ENCODE measurements at regions not wholly inside any gene's neighbourhood (a gene's known extent, or its start where the extent isn't known, plus 50 kb on each side); places are given as distances from the start of the nearest gene placed in this dataset.

- TF ChIP-seq EP300 (IDR thresholded peaks at IDR 0.05) (no peak), POLR2AphosphoS5 (IDR thresholded peaks at IDR 0.05) (no peak), POLR2A (IDR thresholded peaks at IDR 0.05) (no peak)
- TF ChIP-seq, protein P1, sequence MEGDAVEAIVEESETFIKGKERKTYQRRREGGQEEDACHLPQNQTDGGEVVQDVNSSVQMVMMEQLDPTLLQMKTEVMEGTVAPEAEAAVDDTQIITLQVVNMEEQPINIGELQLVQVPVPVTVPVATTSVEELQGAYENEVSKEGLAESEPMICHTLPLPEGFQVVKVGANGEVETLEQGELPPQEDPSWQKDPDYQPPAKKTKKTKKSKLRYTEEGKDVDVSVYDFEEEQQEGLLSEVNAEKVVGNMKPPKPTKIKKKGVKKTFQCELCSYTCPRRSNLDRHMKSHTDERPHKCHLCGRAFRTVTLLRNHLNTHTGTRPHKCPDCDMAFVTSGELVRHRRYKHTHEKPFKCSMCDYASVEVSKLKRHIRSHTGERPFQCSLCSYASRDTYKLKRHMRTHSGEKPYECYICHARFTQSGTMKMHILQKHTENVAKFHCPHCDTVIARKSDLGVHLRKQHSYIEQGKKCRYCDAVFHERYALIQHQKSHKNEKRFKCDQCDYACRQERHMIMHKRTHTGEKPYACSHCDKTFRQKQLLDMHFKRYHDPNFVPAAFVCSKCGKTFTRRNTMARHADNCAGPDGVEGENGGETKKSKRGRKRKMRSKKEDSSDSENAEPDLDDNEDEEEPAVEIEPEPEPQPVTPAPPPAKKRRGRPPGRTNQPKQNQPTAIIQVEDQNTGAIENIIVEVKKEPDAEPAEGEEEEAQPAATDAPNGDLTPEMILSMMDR (IDR thresholded peaks at IDR 0.05) = no peak
- Histone ChIP-seq H3K27me3 (no peaks in the 10 kb centered on the region), H3K4me3 (no peak overlapping the region), H3K36me3 (no peaks in the 10 kb centered on the region), H3K27ac (no peak overlapping the region), H3K9me3 (no peaks in the 10 kb centered on the region), H3K4me1 (no peaks in the 10 kb centered on the region)
- WGBS, 5 donors = 62 to 85% (median 68%) methylated on average over 3 of the region's 3 CpGs
- intact Hi-C loops (cut with DNase I; ENCODE audit: low total_unique reads) = no loop called here
- no peak for DNase-seq
Observed at GRCh38 chr7:26434974-26435373, 143.3 kb downstream of the SNX10 start.

DNA sequence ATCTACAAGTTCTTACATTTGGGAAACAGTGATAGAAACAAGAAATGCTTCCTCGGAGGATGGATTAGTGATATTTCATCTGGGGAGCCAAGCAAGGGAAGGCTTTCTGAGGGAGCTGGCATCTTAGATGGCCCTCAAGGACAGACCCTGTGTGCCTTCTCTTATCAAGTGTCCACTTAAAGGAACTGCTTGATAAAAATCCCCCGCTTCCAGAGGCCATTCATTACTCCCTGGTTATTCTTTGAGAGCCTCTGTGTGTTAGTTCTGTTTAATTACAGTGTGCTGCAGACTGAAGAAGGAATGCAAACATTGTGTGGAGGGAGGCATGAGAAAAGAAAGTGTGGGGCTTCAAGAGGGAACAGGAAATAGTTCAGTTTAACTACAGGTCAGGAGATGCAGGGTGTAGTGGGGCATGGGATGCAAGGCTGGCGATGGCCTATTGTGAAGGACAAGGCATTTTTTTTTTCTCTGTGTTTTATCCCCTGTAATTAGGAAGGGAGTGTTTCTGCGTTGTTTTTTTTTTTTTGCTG lies 145.4 kb downstream of the SNX10 start:
- H3K9me3 ChIP-seq = no peaks in the 10 kb centered on the region
- WGBS, 5 donors = 54 to 69% (median 57%) methylated on average over 4 of the region's 4 CpGs
- TF ChIP-seq, protein P1 (IDR thresholded peaks at IDR 0.05) = no peak
- TF ChIP-seq EP300 (IDR thresholded peaks at IDR 0.05) (no peak), POLR2A (IDR thresholded peaks at IDR 0.05) (no peak), POLR2AphosphoS5 (IDR thresholded peaks at IDR 0.05) (no peak)
- H3K4me1 ChIP-seq = no peaks in the 10 kb centered on the region
- H3K27ac ChIP-seq = no peak overlapping the region
- intact Hi-C loops (cut with DNase I; ENCODE audit: low total_unique reads) = no loop called here
- DNase-seq = no peak
- no peaks in the 10 kb centered on the region for H3K36me3 ChIP-seq
- no peaks in the 10 kb centered on the region for H3K27me3 ChIP-seq
- H3K4me3 ChIP-seq = no peak overlapping the region

GRCh38 chr7:26438078-26438477 lies 146.4 kb downstream of the SNX10 start:
- WGBS, 5 donors = 82 to 97% (median 92%) methylated on average over 1 of the region's 1 CpG
- Histone ChIP-seq H3K36me3 (no peaks in the 10 kb centered on the region), H3K27me3 (no peaks in the 10 kb centered on the region), H3K9me3 (no peaks in the 10 kb centered on the region), H3K27ac (no peak overlapping the region), H3K4me1 (no peaks in the 10 kb centered on the region), H3K4me3 (no peak overlapping the region)
- no peak for DNase-seq
- intact Hi-C loops (cut with DNase I; ENCODE audit: low total_unique reads) = no loop called here
- TF ChIP-seq EP300 (IDR thresholded peaks at IDR 0.05) (no peak), POLR2AphosphoS5 (IDR thresholded peaks at IDR 0.05) (no peak), POLR2A (IDR thresholded peaks at IDR 0.05) (no peak)
- TF ChIP-seq, protein P1 (IDR thresholded peaks at IDR 0.05) = no peak

GRCh38 chr7:26439521-26440232 lies 148.0 kb downstream of the SNX10 start:
- H3K27ac ChIP-seq = no peak overlapping the region
- no peaks in the 10 kb centered on the region for H3K36me3 ChIP-seq
- TF ChIP-seq, protein P1 (IDR thresholded peaks at IDR 0.05) = no peak
- no peak for TF ChIP-seq POLR2AphosphoS5 (IDR thresholded peaks at IDR 0.05)
- TF ChIP-seq EP300 (IDR thresholded peaks at IDR 0.05) = no peak
- TF ChIP-seq POLR2A (IDR thresholded peaks at IDR 0.05) = no peak
- no peaks in the 10 kb centered on the region for H3K27me3 ChIP-seq
- DNase-seq = no peak
- intact Hi-C loops (cut with DNase I; ENCODE audit: low total_unique reads) = no loop called here
- 72 to 87% (median 84%) methylated on average over 7 of the region's 7 CpGs for WGBS, 5 donors
- H3K4me1 ChIP-seq = no peaks in the 10 kb centered on the region
- H3K4me3 ChIP-seq = no peak overlapping the region
- no peaks in the 10 kb centered on the region for H3K9me3 ChIP-seq

Measured in stomach (tissue), 8 donors.